ENCODE measurements at regions not wholly inside any gene's neighbourhood (a gene's known extent, or its start where the extent isn't known, plus 50 kb on each side); places are given as distances from the start of the nearest gene placed in this dataset.
"Not testable (repeated sequence)": the region's sequence is repeated elsewhere in the genome, so short reads cannot be mapped to it uniquely, and the experiment has no call there.

DNA sequence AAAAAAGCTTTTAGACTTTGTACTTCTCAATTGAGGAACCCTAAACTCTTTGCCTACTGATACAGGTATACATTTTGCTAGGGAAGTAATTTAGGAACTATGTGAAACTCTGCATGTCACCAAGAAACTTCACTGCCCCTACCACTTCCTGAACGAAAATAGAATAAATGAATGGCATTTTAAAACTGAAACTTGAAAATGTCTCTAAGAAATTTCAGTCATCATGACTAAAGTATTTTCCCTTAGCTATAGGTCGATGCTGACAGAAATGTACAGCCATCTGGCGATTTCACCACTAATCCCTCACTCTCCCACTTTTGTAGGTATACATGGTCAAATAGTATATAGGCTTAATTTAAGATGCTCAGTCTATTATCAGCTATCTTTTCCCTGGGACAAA, 194.9 kb upstream of the SYT10 start (continued):
- TF ChIP-seq, protein P1, sequence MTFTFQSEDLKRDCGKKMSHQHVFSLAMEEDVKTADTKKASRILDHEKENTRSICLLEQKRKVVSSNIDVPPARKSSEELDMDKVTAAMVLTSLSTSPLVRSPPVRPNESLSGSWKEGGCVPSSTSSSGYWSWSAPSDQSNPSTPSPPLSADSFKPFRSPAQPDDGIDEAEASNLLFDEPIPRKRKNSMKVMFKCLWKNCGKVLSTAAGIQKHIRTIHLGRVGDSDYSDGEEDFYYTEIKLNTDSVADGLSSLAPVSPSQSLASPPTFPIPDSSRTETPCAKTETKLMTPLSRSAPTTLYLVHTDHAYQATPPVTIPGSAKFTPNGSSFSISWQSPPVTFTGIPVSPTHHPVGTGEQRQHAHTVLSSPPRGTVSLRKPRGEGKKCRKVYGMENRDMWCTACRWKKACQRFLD (CRISPR knock-in tag; IDR thresholded peaks at IDR 0.05; ENCODE audit: borderline replicate concordance): no peak
- TF ChIP-seq ZNF629 (CRISPR knock-in tag; conservative IDR thresholded peaks at IDR 0.05) (no peak), ZKSCAN5 (CRISPR knock-in tag; IDR thresholded peaks at IDR 0.05) (no peak)

DNA sequence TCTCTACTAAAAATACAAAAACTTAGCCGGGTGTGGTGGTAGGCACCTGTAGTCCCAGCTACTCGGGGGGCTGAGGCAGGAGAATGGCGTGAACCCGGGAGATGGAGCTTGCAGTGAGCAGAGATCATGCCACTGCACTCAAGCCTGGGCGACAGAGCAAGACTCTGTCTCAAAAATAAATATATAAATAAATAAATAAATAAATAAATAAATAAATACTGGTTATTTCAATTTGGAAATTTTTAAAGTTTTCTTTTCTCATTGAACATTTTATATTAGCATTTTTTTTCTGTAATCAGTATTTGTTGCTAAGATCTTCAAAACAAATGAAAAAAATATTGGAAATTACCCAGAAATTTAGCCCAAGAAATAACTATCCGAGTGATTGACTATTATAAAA, 197.3 kb upstream of the SYT10 start:
- ATAC-seq: not testable (repeated sequence)

DNA sequence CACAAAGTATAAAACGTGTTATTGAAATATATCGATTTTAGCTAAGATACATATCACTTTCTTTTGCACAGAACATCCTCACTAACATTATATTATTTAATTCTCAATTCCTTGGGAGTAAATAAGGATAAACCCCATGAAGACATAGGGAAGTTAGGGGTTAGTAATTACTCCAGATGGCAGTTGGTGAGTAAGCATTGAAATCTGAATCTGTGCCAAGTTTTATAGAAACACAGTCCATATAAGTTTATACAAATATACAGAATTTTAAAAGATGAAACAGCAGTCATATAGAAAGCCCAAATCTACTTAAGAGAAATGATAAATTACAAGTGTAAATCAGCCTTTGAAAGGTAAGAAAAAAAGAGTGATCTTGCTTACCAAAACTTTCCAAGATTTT, 200.4 kb upstream of the SYT10 start:
- H3K9me3 ChIP-seq (ENCODE audit: low read length): no peaks in the 10 kb centered on the region
- H3K36me3 ChIP-seq (replicated peaks in 1 of 2; ENCODE audit: control insufficient read depth in 1 of 2, insufficient read depth in 2 of 2, low read length in 2 of 2): no peaks in the 10 kb centered on the region
- H3K4me3 ChIP-seq (replicated peaks in 1 of 3; ENCODE audit: insufficient read depth in 1 of 3, low read depth in 2 of 3, low read length in 3 of 3): no peak overlapping the region
- DNase-seq (ENCODE audit: low spot score) (no peak), ATAC-seq (no peak), FAIRE-seq (no peak)
- no peaks in the 10 kb centered on the region for H4K20me1 ChIP-seq (ENCODE audit: insufficient read depth, low read length)
- H3K27ac ChIP-seq (ENCODE audit: extremely low read length, insufficient read depth, low read length): no peak overlapping the region
- no TSS peak for BruUV-seq (replicated peaks)
- H3K27me3 ChIP-seq (ENCODE audit: control insufficient read depth in 1 of 2, insufficient read depth in 2 of 2, low read length in 2 of 2): no peaks in the 10 kb centered on the region
- no peaks in the 10 kb centered on the region for H3K79me2 ChIP-seq (ENCODE audit: insufficient read depth, low read length)
- ChIA-PET CTCF (ENCODE audit: low intra/inter-chr PET ratio, low total read pairs) (no interaction called here), POLR2A (no interaction called here)
- H3K4me1 ChIP-seq (ENCODE audit: insufficient read depth, low read length): no peaks in the 10 kb centered on the region
- no peak overlapping the region for H2AFZ ChIP-seq (ENCODE audit: low read length)
- 2% methylated on average over 2 of the region's 2 CpGs for WGBS (ENCODE audit: low lambda C conversion rate)
- no peak overlapping the region for H3K9ac ChIP-seq (ENCODE audit: insufficient read depth, low read depth, low read length)
- in situ Hi-C loops (cut with HindIII; ENCODE audit: extremely low pct_ligation_motif_present, low pct_unique_long_range_greater_than_20kb): no loop called here
- H3K4me2 ChIP-seq (ENCODE audit: low read depth, low read length): no peak overlapping the region
- intact Hi-C loops (cut with micrococcal nuclease; ENCODE audit: unreplicated experiment): no loop called here
- TF ChIP-seq, protein P2, sequence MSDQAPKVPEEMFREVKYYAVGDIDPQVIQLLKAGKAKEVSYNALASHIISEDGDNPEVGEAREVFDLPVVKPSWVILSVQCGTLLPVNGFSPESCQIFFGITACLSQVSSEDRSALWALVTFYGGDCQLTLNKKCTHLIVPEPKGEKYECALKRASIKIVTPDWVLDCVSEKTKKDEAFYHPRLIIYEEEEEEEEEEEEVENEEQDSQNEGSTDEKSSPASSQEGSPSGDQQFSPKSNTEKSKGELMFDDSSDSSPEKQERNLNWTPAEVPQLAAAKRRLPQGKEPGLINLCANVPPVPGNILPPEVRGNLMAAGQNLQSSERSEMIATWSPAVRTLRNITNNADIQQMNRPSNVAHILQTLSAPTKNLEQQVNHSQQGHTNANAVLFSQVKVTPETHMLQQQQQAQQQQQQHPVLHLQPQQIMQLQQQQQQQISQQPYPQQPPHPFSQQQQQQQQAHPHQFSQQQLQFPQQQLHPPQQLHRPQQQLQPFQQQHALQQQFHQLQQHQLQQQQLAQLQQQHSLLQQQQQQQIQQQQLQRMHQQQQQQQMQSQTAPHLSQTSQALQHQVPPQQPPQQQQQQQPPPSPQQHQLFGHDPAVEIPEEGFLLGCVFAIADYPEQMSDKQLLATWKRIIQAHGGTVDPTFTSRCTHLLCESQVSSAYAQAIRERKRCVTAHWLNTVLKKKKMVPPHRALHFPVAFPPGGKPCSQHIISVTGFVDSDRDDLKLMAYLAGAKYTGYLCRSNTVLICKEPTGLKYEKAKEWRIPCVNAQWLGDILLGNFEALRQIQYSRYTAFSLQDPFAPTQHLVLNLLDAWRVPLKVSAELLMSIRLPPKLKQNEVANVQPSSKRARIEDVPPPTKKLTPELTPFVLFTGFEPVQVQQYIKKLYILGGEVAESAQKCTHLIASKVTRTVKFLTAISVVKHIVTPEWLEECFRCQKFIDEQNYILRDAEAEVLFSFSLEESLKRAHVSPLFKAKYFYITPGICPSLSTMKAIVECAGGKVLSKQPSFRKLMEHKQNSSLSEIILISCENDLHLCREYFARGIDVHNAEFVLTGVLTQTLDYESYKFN (CRISPR knock-in tag; conservative IDR thresholded peaks at IDR 0.05): no peak
- no peak for TF ChIP-seq ZBTB20 (CRISPR knock-in tag; IDR thresholded peaks at IDR 0.05; ENCODE audit: borderline replicate concordance, low read depth)
- TF ChIP-seq ZNF446 (CRISPR knock-in tag; IDR thresholded peaks at IDR 0.05): no peak
- TF ChIP-seq MAF1 (CRISPR knock-in tag; IDR thresholded peaks at IDR 0.05; ENCODE audit: borderline replicate concordance): no peak
- TF ChIP-seq TSC22D2 (CRISPR knock-in tag; IDR thresholded peaks at IDR 0.05; ENCODE audit: borderline replicate concordance): no peak
- no peak for TF ChIP-seq ZFYVE20 (CRISPR knock-in tag; IDR thresholded peaks at IDR 0.05; ENCODE audit: borderline replicate concordance, low read depth)
- TF ChIP-seq ZNF615 (CRISPR knock-in tag; IDR thresholded peaks at IDR 0.05; ENCODE audit: borderline replicate concordance): no peak
- no peak for TF ChIP-seq ZNF335 (CRISPR knock-in tag; IDR thresholded peaks at IDR 0.05)

More for the DNA sequence above, 197.3 kb upstream of the SYT10 start:
- H3K9ac ChIP-seq (ENCODE audit: insufficient read depth, low read depth, low read length); H2AFZ ChIP-seq (ENCODE audit: low read length); FAIRE-seq; POLR2A ChIA-PET; H3K79me2 ChIP-seq (ENCODE audit: insufficient read depth, low read length); H3K4me3 ChIP-seq (replicated peaks in 1 of 3; ENCODE audit: insufficient read depth in 1 of 3, low read depth in 2 of 3, low read length in 3 of 3); CTCF ChIA-PET (ENCODE audit: low intra/inter-chr PET ratio, low total read pairs); in situ Hi-C loops (cut with HindIII; ENCODE audit: extremely low pct_ligation_motif_present, low pct_unique_long_range_greater_than_20kb); H3K36me3 ChIP-seq (replicated peaks in 1 of 2; ENCODE audit: control insufficient read depth in 1 of 2, insufficient read depth in 2 of 2, low read length in 2 of 2); H3K27ac ChIP-seq (ENCODE audit: extremely low read length, insufficient read depth, low read length); H3K27me3 ChIP-seq (ENCODE audit: control insufficient read depth in 1 of 2, insufficient read depth in 2 of 2, low read length in 2 of 2); H4K20me1 ChIP-seq (ENCODE audit: insufficient read depth, low read length); H3K4me2 ChIP-seq (ENCODE audit: low read depth, low read length); H3K9me3 ChIP-seq (ENCODE audit: low read length); DNase-seq (ENCODE audit: low spot score); H3K4me1 ChIP-seq (ENCODE audit: insufficient read depth, low read length); intact Hi-C loops (cut with micrococcal nuclease; ENCODE audit: unreplicated experiment); BruUV-seq (replicated peaks): not testable (repeated sequence)
- 11% methylated on average over 6 of the region's 6 CpGs for WGBS (ENCODE audit: low lambda C conversion rate)

All from HepG2 (cell line).